SJSA1 (cell line): ENCODE measurements at regions not wholly inside any gene's neighbourhood (a gene's known extent, or its start where the extent isn't known, plus 50 kb on each side); places are given as distances from the start of the nearest gene placed in this dataset.

Experiments
- DNase-seq, 2 experiments: peaks; one replicate each; pipeline ENCODE4 v3.0.0-alpha.2; 2015 to 2020; ENCODE audit warnings: low spot score in 2 of 2, low read depth in 1 of 2
- H3K27ac ChIP-seq: fragments of 250-450 bp; sonication (Bioruptor Pico); 2 replicates; pipeline ENCODE4 v1.5.1; 2020; ENCODE audit warnings: mild to moderate bottlenecking, moderate library complexity
- H3K27me3 ChIP-seq: fragments of 250-450 bp; sonication (Bioruptor Pico); replicated peaks from 2 replicates; pipeline ENCODE4 v1.5.1; 2020; ENCODE audit warnings: mild to moderate bottlenecking, moderate library complexity
- H3K36me3 ChIP-seq: fragments of 250-450 bp; sonication (Bioruptor Pico); 2 replicates; pipeline ENCODE4 v1.5.1; 2020; ENCODE audit warnings: mild to moderate bottlenecking
- H3K4me1 ChIP-seq: fragments of 250-450 bp; sonication (Bioruptor Pico); replicated peaks from 2 replicates; pipeline ENCODE4 v1.6.1; 2021; ENCODE audit warnings: mild to moderate bottlenecking
- H3K4me3 ChIP-seq: fragments of 250-450 bp; sonication (Bioruptor Pico); 2 replicates; pipeline ENCODE4 v1.5.1; 2020; ENCODE audit warnings: mild to moderate bottlenecking
- H3K9me3 ChIP-seq: fragments of 250-450 bp; sonication (Bioruptor Pico); replicated peaks from 2 replicates; pipeline ENCODE4 v1.5.1; 2020; ENCODE audit warnings: mild to moderate bottlenecking

DNA sequence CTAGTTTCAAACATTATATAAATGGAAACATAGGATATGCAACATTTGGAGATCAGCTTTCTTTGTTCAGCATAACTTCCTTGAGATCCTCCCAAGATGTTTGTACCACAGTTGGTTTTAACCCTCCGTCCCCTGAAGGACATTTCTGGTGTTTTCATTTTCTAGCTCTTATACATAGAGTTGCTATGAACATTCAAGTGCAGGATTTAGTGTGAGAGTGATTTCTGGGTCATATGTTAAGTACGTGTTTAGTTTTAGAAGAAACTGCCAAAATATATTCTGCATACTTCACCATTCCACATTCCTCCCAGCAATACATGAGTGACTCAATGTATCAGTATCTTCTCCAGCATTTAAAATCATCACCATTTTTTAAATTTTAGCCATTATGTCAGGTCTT, 588.7 kb upstream of the PFKP start:
- Histone ChIP-seq H3K27me3 (peaks cover 2% of the 10 kb centered on the region; the same call in 1 of the 2 replicates), H3K9me3 (no peaks in the 10 kb centered on the region), H3K4me3 (no peak overlapping the region), H3K4me1 (no peaks in the 10 kb centered on the region), H3K36me3 (no peaks in the 10 kb centered on the region), H3K27ac (no peak overlapping the region)
- no peak for DNase-seq

DNA sequence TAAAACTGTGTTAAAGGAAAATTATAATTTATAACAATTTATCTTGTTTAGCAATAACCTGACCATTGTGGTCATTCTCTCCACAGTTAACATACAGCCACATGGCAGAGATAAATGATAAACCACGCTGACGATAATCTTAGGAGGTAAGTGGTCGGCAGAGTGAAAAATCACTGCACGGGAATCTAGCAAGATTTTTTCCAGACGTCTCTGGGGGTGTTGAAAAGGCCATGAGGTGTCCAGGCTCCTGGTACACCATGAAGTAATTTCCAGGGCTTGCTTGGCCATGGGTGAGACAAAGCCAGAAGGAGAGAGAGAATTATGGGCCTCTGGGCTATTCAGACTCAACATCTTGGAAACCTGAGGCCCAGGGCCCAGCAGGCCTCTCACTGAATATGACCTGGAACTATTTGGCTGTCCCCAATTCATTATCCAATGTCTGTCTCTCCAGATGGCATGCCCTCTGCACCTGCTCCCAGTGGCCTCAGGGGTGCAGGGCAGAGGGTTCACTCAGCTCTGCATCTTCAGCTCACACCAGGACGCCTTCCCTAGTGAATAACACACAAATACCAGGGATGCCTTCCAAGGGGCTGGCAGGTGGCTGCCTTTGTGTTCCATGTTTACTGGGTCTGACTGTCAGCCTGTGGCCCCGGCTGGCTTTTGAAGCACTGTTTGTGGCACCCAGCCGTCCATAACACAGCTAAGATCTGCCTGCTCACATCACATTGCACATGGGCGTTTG, 590.4 kb upstream of the PFKP start:
- DNase-seq = no peak
- Histone ChIP-seq H3K4me3 (no peak overlapping the region), H3K36me3 (no peaks in the 10 kb centered on the region), H3K27me3 (peaks cover 2% of the 10 kb centered on the region; the same call in 1 of the 2 replicates), H3K9me3 (no peaks in the 10 kb centered on the region), H3K4me1 (no peaks in the 10 kb centered on the region), H3K27ac (no peak overlapping the region)

DNA sequence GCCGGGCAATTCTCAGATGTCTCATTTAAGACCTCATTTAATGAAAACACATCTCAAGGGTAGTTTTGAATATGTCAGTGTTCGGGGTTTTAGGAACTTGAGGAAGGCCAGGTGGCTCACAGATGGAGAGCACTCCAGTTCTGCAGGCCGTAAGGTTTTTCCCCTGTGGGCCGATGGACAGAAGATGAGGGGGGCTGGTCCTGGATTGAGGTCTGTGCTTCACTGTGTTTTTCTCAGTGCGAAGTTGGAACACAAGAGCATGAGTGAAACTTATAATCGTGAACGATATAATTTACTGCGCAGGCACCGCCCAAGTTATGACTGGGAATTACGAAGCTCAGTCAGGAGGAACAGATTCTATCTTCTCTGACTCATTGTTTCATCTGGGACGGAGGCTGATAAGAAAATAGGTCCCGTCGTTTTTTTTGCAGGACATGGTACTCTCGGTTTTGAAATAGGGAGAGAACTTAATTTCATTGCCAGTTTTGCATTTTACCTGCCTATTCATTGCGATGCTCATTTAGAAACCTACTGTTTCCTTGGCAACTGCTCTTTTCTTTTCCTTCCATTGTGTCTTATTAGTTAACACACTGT, 591.0 kb upstream of the PFKP start:
- Histone ChIP-seq H3K9me3 (no peaks in the 10 kb centered on the region), H3K4me1 (no peaks in the 10 kb centered on the region), H3K27me3 (peaks cover 2% of the 10 kb centered on the region; the same call in 1 of the 2 replicates), H3K27ac (no peak overlapping the region), H3K4me3 (no peak overlapping the region), H3K36me3 (no peaks in the 10 kb centered on the region)
- no peak for DNase-seq

GRCh38 chr10:2475711-2476217, 591.6 kb upstream of the PFKP start:
- Histone ChIP-seq H3K36me3 (no peaks in the 10 kb centered on the region), H3K9me3 (no peaks in the 10 kb centered on the region), H3K27ac (no peak overlapping the region), H3K4me1 (no peaks in the 10 kb centered on the region), H3K27me3 (peaks cover 2% of the 10 kb centered on the region; the same call in 1 of the 2 replicates), H3K4me3 (no peak overlapping the region)
- DNase-seq = no peak

DNA sequence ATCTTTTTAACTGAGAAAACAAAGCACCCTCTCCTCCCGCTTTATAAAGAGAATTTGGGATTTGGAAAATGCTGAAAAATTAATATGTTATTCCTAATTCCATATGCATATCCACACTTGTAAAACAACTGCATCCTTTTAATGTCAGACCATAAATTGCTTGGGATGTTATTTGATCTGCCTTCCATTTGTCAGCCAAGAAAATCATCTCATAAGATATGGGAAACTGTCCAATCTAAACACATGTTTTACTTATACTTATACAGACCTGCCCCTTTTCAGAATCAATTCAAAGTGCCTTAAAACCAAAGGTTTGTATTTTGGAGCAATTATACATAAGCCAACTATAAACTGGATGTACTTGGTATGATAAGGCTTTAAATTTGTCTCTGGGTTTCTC, 595.5 kb upstream of the PFKP start:
- H3K27ac ChIP-seq = no peak overlapping the region
- no peak overlapping the region for H3K4me3 ChIP-seq

DNA sequence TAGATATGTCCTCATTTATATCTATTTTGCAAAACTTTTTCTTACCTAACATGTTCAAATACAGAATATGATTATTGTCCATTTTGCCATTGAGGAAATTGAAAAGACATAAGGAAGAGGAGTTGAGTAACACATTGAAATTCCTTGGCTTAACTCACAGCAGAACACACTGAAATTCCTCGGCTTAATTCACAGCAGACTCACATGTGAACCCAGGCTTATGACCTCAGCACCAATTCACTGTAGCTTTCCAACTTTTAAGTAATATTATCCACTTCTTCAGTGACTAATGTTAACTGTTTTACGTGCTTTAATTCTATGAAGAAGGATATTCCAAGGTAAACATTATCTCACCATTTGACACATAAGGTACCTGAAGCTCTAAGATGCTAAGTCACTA, 597.5 kb upstream of the PFKP start:
- Histone ChIP-seq H3K27ac (no peak overlapping the region), H3K9me3 (no peaks in the 10 kb centered on the region), H3K36me3 (no peaks in the 10 kb centered on the region), H3K4me1 (no peaks in the 10 kb centered on the region), H3K27me3 (peaks cover 2% of the 10 kb centered on the region; the same call in 1 of the 2 replicates), H3K4me3 (no peak overlapping the region)
- no peak for DNase-seq

More for the DNA sequence above, 595.5 kb upstream of the PFKP start:
- Histone ChIP-seq H3K27me3 (peaks cover 2% of the 10 kb centered on the region; the same call in 1 of the 2 replicates), H3K36me3 (no peaks in the 10 kb centered on the region), H3K9me3 (no peaks in the 10 kb centered on the region), H3K4me1 (no peaks in the 10 kb centered on the region)
- DNase-seq = no peak

- no peak for DNase-seq
- Histone ChIP-seq H3K4me3 (no peak overlapping the region), H3K9me3 (no peaks in the 10 kb centered on the region), H3K4me1 (no peaks in the 10 kb centered on the region), H3K27ac (no peak overlapping the region), H3K36me3 (no peaks in the 10 kb centered on the region), H3K27me3 (no peaks in the 10 kb centered on the region)
Observed at GRCh38 chr10:2464483-2464882, 602.9 kb upstream of the PFKP start.

- H3K4me3 ChIP-seq = no peak overlapping the region
- DNase-seq = no peak
- H3K9me3 ChIP-seq = no peaks in the 10 kb centered on the region
- H3K36me3 ChIP-seq = no peaks in the 10 kb centered on the region
- no peaks in the 10 kb centered on the region for H3K4me1 ChIP-seq
- 0 out of 2 replicates have a peak, but pooled peaks cover 3% of the 10 kb centered on the region for H3K27me3 ChIP-seq
- H3K27ac ChIP-seq = no peak overlapping the region
Observed at GRCh38 chr10:2463316-2463715, 604.0 kb upstream of the PFKP start.

- H3K4me1 ChIP-seq = no peaks in the 10 kb centered on the region
Observed at GRCh38 chr10:2462581-2462980, 604.8 kb upstream of the PFKP start.

DNA sequence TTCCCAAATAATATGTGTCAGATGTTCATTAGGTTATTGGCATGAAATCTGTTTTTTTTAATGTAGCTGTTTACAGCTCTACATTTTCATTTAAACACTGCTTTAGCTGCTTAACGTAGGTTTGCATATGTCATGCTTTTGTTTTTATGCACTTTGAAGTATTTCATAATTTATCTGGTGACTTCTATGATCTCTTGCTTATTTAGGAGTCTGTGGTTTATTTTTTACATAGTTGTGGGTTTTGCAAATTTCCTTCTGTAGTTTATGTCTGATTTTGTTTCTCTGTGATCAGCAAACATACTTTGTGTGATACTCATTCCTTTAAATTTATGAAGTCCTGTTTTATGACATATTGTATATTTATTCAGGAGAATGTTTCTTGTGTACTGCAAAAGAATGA, 606.5 kb upstream of the PFKP start:
- no peaks in the 10 kb centered on the region for H3K4me1 ChIP-seq
- H3K36me3 ChIP-seq = no peaks in the 10 kb centered on the region
- no peak overlapping the region for H3K27ac ChIP-seq
- H3K27me3 ChIP-seq = peaks cover 9% of the 10 kb centered on the region
- peak in 1 of 2 experiments; percentile 3 for DNase-seq
- H3K4me3 ChIP-seq = no peak overlapping the region
- no peaks in the 10 kb centered on the region for H3K9me3 ChIP-seq

More at GRCh38 chr10:2462581-2462980, 604.8 kb upstream of the PFKP start:
- Histone ChIP-seq H3K36me3 (no peaks in the 10 kb centered on the region), H3K27ac (no peak overlapping the region), H3K4me3 (no peak overlapping the region), H3K9me3 (no peaks in the 10 kb centered on the region), H3K27me3 (0 out of 2 replicates have a peak, but pooled peaks cover 5% of the 10 kb centered on the region)
- DNase-seq = no peak

DNA sequence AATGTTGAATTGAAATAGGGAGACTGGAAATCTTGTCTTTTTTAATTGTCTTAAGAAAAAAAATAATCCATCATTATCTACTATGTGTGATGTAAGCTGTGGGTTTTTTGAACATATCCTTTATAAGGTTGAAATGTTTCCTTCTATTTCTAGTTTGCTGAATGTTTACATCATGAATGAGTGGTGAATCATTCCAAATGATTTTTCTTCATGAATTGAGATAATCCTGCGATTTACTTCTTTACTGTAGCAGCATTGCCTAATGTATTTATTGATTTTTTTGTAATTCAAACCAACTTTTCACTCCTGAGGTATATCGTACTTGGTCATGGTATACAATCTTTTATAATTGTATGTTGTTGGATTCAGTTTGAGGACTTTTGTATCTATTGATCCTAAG, 607.6 kb upstream of the PFKP start:
- no peak for DNase-seq
- Histone ChIP-seq H3K36me3 (no peaks in the 10 kb centered on the region), H3K27ac (no peak overlapping the region), H3K4me3 (no peak overlapping the region), H3K4me1 (no peaks in the 10 kb centered on the region), H3K27me3 (peaks cover 9% of the 10 kb centered on the region), H3K9me3 (no peaks in the 10 kb centered on the region)

GRCh38 chr10:2456834-2457233, 610.5 kb upstream of the PFKP start:
- Histone ChIP-seq H3K4me3 (no peak overlapping the region), H3K27ac (no peak overlapping the region), H3K4me1 (no peaks in the 10 kb centered on the region), H3K27me3 (peaks cover 9% of the 10 kb centered on the region), H3K36me3 (no peaks in the 10 kb centered on the region), H3K9me3 (no peaks in the 10 kb centered on the region)
- no peak for DNase-seq

- H3K27ac ChIP-seq = no peak overlapping the region
Observed at GRCh38 chr10:2445370-2445769, 622.0 kb upstream of the PFKP start.

GRCh38 chr10:2439983-2440382, 627.4 kb upstream of the PFKP start:
- DNase-seq = no peak
- H3K4me1 ChIP-seq = no peaks in the 10 kb centered on the region
- H3K27ac ChIP-seq = no peak overlapping the region
- no peaks in the 10 kb centered on the region for H3K36me3 ChIP-seq
- H3K4me3 ChIP-seq = no peak overlapping the region
- H3K9me3 ChIP-seq = no peaks in the 10 kb centered on the region
- peaks cover 38% of the 10 kb centered on the region for H3K27me3 ChIP-seq

More at GRCh38 chr10:2445370-2445769, 622.0 kb upstream of the PFKP start:
- Histone ChIP-seq H3K4me3 (no peak overlapping the region), H3K4me1 (no peaks in the 10 kb centered on the region), H3K9me3 (no peaks in the 10 kb centered on the region), H3K36me3 (no peaks in the 10 kb centered on the region), H3K27me3 (peaks cover 23% of the 10 kb centered on the region)
- DNase-seq = no peak
